ENCODE measurements at regions not wholly inside any gene's neighbourhood (a gene's known extent, or its start where the extent isn't known, plus 50 kb on each side); places are given as distances from the start of the nearest gene placed in this dataset.
"Not testable (repeated sequence)": the region's sequence is repeated elsewhere in the genome, so short reads cannot be mapped to it uniquely, and the experiment has no call there.

DNA sequence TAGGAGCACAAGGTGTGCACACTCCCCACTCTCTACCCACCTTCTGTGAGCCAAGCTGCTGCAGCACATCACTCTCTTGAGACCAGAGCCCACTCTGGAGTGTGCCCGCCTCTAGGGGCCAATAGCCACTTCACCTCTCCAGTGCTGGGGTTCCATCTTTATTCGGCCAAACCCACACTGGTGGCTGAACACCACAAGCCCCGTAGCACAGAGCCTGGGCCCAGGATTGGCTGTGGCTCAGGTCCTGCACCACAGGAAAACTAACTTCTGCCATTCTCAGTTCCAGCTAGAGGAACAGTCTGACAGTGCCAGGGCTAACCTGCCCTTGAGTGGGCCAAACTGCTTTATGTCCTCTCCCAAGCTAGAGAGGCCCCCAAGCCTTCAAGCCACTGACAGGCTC, 111.0 kb upstream of the TOX3 start:
- H3K4me3 ChIP-seq (ENCODE audit: control insufficient read depth in 2 of 3, extremely low read depth in 1 of 3, insufficient read depth in 2 of 3, low read depth in 1 of 3, low read length in 3 of 3): no peak overlapping the region
- H3K36me3 ChIP-seq (ENCODE audit: control insufficient read depth in 2 of 2, extremely low read depth in 1 of 2, insufficient read depth in 2 of 2, low read length in 2 of 2): no peaks in the 10 kb centered on the region
- FAIRE-seq: no peak
- no peak overlapping the region for H2AFZ ChIP-seq (ENCODE audit: control insufficient read depth, low read length)
- no peaks in the 10 kb centered on the region for H3K9me3 ChIP-seq (ENCODE audit: control insufficient read depth, low read depth, low read length)
- no peaks in the 10 kb centered on the region for H3K79me2 ChIP-seq (ENCODE audit: control insufficient read depth, insufficient read depth, low read length)
- H3K4me2 ChIP-seq (ENCODE audit: control insufficient read depth, extremely low read depth, insufficient read depth, low read depth, low read length): no peak overlapping the region
- no peaks in the 10 kb centered on the region for H3K4me1 ChIP-seq (ENCODE audit: control insufficient read depth, extremely low read depth, insufficient read depth, low read length)
- dilution Hi-C loops (cut with MboI; ENCODE audit: extremely low pct_ligation_motif_present, low sequenced_read_pairs): no loop called here
- H3K27ac ChIP-seq (ENCODE audit: control insufficient read depth, insufficient read depth, low read length): no peak overlapping the region
- H3K9me1 ChIP-seq (ENCODE audit: control insufficient read depth, extremely low read depth, insufficient read depth, low read length): no peaks in the 10 kb centered on the region
- no peak for TF ChIP-seq EZH2 (IDR thresholded peaks at IDR 0.05; ENCODE audit: low read length)
- TF ChIP-seq, protein P1, sequence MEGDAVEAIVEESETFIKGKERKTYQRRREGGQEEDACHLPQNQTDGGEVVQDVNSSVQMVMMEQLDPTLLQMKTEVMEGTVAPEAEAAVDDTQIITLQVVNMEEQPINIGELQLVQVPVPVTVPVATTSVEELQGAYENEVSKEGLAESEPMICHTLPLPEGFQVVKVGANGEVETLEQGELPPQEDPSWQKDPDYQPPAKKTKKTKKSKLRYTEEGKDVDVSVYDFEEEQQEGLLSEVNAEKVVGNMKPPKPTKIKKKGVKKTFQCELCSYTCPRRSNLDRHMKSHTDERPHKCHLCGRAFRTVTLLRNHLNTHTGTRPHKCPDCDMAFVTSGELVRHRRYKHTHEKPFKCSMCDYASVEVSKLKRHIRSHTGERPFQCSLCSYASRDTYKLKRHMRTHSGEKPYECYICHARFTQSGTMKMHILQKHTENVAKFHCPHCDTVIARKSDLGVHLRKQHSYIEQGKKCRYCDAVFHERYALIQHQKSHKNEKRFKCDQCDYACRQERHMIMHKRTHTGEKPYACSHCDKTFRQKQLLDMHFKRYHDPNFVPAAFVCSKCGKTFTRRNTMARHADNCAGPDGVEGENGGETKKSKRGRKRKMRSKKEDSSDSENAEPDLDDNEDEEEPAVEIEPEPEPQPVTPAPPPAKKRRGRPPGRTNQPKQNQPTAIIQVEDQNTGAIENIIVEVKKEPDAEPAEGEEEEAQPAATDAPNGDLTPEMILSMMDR (optimal IDR thresholded peaks at IDR 0.05 in 1 of 3, IDR thresholded peaks at IDR 0.05 in 1 of 3, conservative IDR thresholded peaks at IDR 0.05 in 1 of 3; ENCODE audit: extremely low read depth in 1 of 3, insufficient read depth in 2 of 3, low read length in 3 of 3): no peak
- no peaks in the 10 kb centered on the region for H3K27me3 ChIP-seq (ENCODE audit: control insufficient read depth, extremely low read depth, insufficient read depth, low read length)
- H3K9ac ChIP-seq (ENCODE audit: control insufficient read depth, extremely low read depth, insufficient read depth, low read length): no peak overlapping the region
- DNase-seq (ENCODE audit: low read depth, low spot score): no peak
- H4K20me1 ChIP-seq (ENCODE audit: control insufficient read depth, extremely low read depth, insufficient read depth, low read length): no peaks in the 10 kb centered on the region

DNA sequence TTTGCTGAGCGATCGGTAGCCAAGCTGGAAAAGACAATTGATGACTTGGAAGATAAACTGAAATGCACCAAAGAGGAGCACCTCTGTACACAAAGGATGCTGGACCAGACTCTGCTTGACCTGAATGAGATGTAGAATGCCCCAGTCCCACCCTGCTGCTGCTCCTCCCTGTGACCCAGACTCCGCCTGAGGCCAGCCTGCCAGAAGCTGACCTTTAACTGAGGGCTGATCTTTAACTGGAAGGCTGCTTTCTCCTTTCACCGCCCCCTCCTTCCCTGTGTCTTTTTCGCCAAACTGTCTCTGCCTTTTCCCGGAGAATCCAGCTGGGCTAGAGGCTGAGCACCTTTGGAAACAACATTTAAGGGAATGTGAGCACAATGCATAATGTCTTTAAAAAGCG, 109.0 kb upstream of the TOX3 start:
- H3K9me1 ChIP-seq (ENCODE audit: control insufficient read depth, extremely low read depth, insufficient read depth, low read length); H3K36me3 ChIP-seq (ENCODE audit: control insufficient read depth in 2 of 2, extremely low read depth in 1 of 2, insufficient read depth in 2 of 2, low read length in 2 of 2); H4K20me1 ChIP-seq (ENCODE audit: control insufficient read depth, extremely low read depth, insufficient read depth, low read length); FAIRE-seq; H3K79me2 ChIP-seq (ENCODE audit: control insufficient read depth, insufficient read depth, low read length); H3K9ac ChIP-seq (ENCODE audit: control insufficient read depth, extremely low read depth, insufficient read depth, low read length); dilution Hi-C loops (cut with MboI; ENCODE audit: extremely low pct_ligation_motif_present, low sequenced_read_pairs); H3K27ac ChIP-seq (ENCODE audit: control insufficient read depth, insufficient read depth, low read length); DNase-seq (ENCODE audit: low read depth, low spot score); H3K9me3 ChIP-seq (ENCODE audit: control insufficient read depth, low read depth, low read length); H3K27me3 ChIP-seq (ENCODE audit: control insufficient read depth, extremely low read depth, insufficient read depth, low read length); H3K4me3 ChIP-seq (ENCODE audit: control insufficient read depth in 2 of 3, extremely low read depth in 1 of 3, insufficient read depth in 2 of 3, low read depth in 1 of 3, low read length in 3 of 3); H3K4me1 ChIP-seq (ENCODE audit: control insufficient read depth, extremely low read depth, insufficient read depth, low read length); H3K4me2 ChIP-seq (ENCODE audit: control insufficient read depth, extremely low read depth, insufficient read depth, low read depth, low read length); H2AFZ ChIP-seq (ENCODE audit: control insufficient read depth, low read length): not testable (repeated sequence)

DNA sequence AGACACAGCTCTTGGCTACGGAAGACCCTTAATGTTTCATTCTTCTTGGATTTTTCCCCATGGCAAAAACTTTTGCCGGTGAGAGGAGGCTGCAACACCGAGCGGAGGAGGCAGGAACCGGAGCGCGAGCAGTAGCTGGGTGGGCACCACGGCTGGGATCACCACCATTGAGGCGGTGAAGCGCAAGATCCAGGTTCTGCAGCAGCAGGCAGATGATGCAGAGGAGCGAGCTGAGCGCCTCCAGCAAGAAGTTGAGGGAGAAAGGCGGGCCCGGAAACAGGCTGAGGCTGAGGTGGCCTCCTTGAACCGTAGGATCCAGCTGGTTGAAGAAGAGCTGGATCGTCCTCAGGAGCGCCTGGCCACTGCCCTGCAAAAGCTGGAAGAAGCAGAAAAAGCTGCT, 108.2 kb upstream of the TOX3 start:
- H3K27me3 ChIP-seq (ENCODE audit: control insufficient read depth, extremely low read depth, insufficient read depth, low read length); H4K20me1 ChIP-seq (ENCODE audit: control insufficient read depth, extremely low read depth, insufficient read depth, low read length); H3K9ac ChIP-seq (ENCODE audit: control insufficient read depth, extremely low read depth, insufficient read depth, low read length); H3K4me1 ChIP-seq (ENCODE audit: control insufficient read depth, extremely low read depth, insufficient read depth, low read length); DNase-seq (ENCODE audit: low read depth, low spot score); H3K9me1 ChIP-seq (ENCODE audit: control insufficient read depth, extremely low read depth, insufficient read depth, low read length); H3K4me2 ChIP-seq (ENCODE audit: control insufficient read depth, extremely low read depth, insufficient read depth, low read depth, low read length); H2AFZ ChIP-seq (ENCODE audit: control insufficient read depth, low read length); FAIRE-seq; H3K9me3 ChIP-seq (ENCODE audit: control insufficient read depth, low read depth, low read length); H3K4me3 ChIP-seq (ENCODE audit: control insufficient read depth in 2 of 3, extremely low read depth in 1 of 3, insufficient read depth in 2 of 3, low read depth in 1 of 3, low read length in 3 of 3); H3K27ac ChIP-seq (ENCODE audit: control insufficient read depth, insufficient read depth, low read length); dilution Hi-C loops (cut with MboI; ENCODE audit: extremely low pct_ligation_motif_present, low sequenced_read_pairs); H3K36me3 ChIP-seq (ENCODE audit: control insufficient read depth in 2 of 2, extremely low read depth in 1 of 2, insufficient read depth in 2 of 2, low read length in 2 of 2); H3K79me2 ChIP-seq (ENCODE audit: control insufficient read depth, insufficient read depth, low read length): not testable (repeated sequence)

All from keratinocyte (primary cell).